Stimulated activated CD8-positive, alpha-beta memory T cell treated with anti-CD3 and anti-CD28 coated beads, Interleukin-15, amount 100 ng/mL, for 1 hour (primary cell): ENCODE measurements at regions not wholly inside any gene's neighbourhood (a gene's known extent, or its start where the extent isn't known, plus 50 kb on each side); places are given as distances from the start of the nearest gene placed in this dataset.

ENCODE experiments used
- DNase-seq: peaks from one replicate; pipeline ENCODE4 v3.0.0-alpha.2; 2020; ENCODE audit warnings: low read depth

- DNase-seq, result no peak
These were observed 190.4 kb upstream of the DIO3 start for GRCh38 chr14:101370593-101371569.

DNA sequence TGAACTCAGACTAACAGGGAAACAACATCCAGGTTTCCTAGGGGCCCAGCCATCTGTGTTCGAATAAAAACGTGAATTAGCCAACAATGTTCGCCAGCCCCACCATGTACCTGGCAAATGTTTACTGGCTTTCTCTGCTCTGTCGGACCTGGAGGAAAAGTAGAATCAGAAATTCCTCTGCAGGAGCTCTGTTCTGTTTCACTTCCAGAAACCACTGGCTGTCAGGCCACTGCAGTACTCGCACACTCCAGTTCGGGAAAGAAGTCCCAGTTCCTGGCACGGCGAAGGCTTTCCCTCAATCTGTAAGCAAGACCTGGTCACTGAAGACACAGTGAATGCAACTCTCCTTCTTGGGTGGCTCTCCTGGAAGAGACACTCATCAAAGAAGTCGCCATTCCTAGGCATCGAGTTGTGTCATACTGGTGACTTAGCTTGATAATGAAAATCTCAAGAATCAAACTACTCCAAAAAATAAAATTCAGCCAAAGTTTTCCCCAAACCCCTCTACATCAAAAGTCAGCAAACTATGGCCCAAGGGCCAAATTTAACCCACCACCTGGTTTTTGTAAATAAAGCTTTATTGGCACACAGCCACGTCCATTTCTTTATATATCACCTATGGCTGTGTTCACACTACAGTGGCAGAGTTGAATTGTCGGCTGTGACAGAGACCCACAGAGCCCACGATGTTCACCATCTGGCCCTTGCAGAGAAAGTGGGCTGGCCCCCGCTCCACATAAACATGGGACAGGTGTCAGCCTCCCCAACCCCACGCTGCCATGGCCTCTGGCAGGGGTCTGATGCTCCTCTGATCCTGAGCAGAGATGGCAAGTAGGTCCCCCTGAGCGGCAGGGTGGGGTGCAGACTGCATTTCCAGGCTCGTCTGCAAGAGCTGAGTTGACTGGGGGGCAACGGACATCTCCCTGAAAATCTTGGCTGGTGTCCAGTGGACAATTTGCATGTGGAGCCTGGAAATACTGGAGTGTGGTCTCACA is 189.2 kb upstream of the DIO3 start:
- DNase-seq, result no peak

GRCh38 chr14:101372894-101373620 is 188.2 kb upstream of the DIO3 start:
- no peak for DNase-seq

DNA sequence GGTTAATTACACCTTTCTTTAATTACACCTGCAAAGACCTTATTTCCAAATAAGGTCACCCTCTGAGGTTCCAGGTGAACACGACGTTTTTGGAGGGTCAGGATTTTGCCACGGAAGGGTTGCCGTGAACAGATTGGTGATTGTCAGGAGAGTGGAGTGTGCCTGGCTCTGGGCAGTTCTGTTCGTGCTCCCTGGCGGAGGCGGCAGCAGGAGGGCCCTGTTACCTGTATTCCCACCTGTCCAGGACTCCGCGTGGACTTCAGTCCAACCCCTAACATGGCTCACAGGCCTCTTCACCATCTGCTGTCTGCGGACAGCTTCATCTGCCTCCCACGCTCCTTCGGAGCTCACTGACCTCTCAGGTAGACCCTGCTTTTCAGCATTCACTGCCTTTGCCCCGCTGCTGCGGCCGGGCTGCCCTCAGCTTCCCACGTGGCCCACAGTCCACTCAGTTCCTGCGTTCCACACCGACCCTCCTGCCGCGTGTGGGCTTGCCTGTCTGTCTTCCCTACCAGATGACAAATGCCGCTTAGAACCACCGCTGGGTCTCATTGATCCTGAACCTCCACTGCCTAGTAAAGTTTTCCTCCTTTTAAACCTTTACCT is 187.5 kb upstream of the DIO3 start:
- DNase-seq, result no peak

- no peak for DNase-seq
These were observed 186.6 kb upstream of the DIO3 start for GRCh38 chr14:101374373-101375338.

DNA sequence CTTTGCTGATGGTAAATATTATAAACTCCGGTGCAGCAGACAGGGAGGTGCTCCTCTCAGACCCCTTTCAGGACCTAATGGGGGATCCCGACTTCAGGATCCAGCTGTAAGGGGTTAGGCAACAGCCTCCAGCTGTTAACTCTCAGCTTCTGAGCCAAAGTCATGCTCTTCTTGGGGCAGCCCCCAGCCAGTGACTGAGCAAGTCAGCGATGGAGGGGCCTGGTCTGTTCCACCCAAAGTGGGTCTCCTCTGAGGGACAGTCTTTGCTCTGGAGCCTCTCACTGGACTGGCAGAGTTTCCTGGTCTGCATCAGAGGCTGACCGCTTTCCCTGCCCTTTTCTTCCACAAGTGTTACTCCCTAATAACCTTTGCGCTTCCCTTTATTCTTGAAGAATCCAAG is 184.2 kb upstream of the DIO3 start:
- no peak for DNase-seq

- no peak for DNase-seq
These were observed 181.5 kb upstream of the DIO3 start for GRCh38 chr14:101379842-101380241.

- no peak for DNase-seq
These were observed 180.8 kb upstream of the DIO3 start for GRCh38 chr14:101380512-101380911.

DNA sequence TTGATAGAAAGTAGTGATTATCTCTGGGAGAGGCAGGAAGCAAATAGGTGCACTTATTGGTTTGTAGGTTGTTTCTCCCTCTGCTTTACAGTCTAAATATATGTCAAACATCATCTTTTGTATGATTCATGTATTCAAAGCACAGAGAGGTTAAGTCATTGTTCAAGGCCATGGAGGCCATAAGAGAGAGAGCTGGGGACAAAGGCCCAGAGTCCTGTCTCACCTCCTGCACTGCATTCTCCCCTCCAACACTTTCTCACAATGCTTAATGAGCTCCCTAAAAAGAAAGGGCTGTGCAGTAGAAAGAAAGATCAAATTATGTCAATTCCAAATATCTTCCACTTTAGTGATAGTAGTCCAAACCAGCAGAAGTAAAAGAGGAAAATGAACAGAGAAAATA is 180.4 kb upstream of the DIO3 start:
- DNase-seq, result no peak

DNA sequence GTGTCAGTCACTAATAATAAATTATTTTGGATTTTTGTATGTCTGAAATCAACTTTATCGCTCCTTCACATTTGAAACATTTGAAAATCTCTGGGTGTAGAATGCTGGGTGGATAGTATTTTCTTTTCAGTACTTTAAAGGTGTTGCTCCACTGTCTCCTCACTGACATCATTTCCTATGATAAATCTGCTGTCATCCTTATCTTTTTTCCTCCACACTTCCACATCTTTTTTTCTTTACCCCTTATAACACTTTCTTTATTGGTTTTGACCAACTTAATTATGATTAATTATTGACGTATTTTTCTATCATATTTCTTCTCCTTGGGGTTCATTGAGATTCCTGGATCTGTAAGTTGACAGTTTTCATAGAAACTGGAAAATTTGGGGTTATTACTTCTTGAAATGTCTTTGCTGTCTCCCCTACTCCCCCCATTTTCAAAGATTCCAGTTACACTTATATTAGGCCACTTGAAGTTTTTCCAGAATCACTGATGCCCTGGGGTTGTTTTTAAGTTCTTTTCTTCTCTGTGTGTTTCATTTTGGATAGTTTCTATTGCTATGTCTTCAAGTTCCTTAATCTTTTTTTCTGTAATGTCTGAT is 177.5 kb upstream of the DIO3 start:
- no peak for DNase-seq

GRCh38 chr14:101394374-101394773 is 166.9 kb upstream of the DIO3 start:
- DNase-seq, result no peak

- DNase-seq, result no peak
These were observed 165.5 kb upstream of the DIO3 start for GRCh38 chr14:101395779-101396178.

- DNase-seq, result no peak
These were observed 164.1 kb upstream of the DIO3 start for GRCh38 chr14:101397206-101397605.

DNA sequence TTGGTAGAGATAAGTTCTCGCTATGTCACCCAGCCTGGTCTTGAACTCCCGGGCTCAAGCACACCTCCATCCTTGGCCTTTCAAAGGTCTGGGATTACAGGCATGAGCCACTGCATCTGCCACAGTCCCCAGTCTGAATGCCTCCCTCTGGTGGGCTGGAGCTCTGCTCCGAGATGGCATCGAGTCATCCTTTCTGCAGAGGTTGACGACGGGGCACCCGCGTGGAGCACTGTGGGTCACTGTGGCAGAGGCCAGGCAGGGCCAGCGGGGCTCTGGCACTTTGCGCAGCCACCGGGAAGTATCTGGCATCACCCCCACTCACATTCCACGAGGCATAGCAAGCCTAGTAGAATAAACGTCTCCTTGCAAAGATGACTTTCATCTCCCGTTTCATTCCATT is 163.3 kb upstream of the DIO3 start:
- no peak for DNase-seq

GRCh38 chr14:101399737-101400517 is 161.4 kb upstream of the DIO3 start:
- DNase-seq, result no peak

DNA sequence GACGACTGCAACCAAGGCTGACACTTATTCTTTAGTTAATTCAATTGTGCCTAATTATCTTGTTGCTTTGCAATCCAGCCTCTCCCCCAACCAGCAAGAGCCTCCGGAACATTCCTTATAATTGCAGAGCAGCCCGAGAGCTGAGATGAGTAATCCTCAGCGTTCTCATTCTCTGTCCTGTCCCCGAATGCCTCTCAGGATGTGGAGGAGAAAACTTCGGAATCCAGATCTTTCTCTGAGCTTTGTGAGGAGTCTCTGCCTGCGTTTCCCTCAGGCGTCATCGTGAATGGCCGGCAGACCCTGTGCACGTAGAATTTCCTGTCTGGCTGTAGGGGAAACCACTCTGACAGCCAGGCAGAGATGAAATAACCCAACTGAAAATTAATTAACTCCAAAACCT is 160.5 kb upstream of the DIO3 start:
- DNase-seq, result no peak

- DNase-seq, result no peak
These were observed 158.2 kb upstream of the DIO3 start for GRCh38 chr14:101402936-101403660.

- DNase-seq, result no peak
These were observed 156.7 kb upstream of the DIO3 start for GRCh38 chr14:101404426-101405170.
